Spleen (tissue), 7 donors: ENCODE measurements at regions not wholly inside any gene's neighbourhood (a gene's known extent, or its start where the extent isn't known, plus 50 kb on each side); places are given as distances from the start of the nearest gene placed in this dataset.

Experiments
- POLR2AphosphoS5 ChIP-seq, 3 donors: sonication (generic); formaldehyde crosslinking; IDR thresholded peaks; one replicate each; pipeline ENCODE4 v1.5.1; 2017; ENCODE audit warnings: antibody characterized with exemption in 3 of 3
- TF ChIP-seq, protein P1 (sequence below), 11 experiments: fragments of 200-600 bp in 7 of 11; fragments of 450-650 bp in 4 of 11; sonication (generic) in 4 of 11; IDR thresholded peaks in 8 of 11; conservative IDR thresholded peaks in 3 of 11; 1 replicate in 7 of 11; 2 replicates in 4 of 11; pipeline versions ENCODE4 v1.4.0 to v1.8.0; 2016 to 2021; ENCODE audit warnings: antibody characterized with exemption in 11 of 11, inconsistent platforms in 4 of 11, mild to moderate bottlenecking in 1 of 11
- donor health status: DM: no; HTN: no; CAD: no; lungs with moderate emphysema.
- donor health status: DM: no; HTN: no; CAD: no.
- donor health status: DM: no; HTN: no; CAD: no.

DNA sequence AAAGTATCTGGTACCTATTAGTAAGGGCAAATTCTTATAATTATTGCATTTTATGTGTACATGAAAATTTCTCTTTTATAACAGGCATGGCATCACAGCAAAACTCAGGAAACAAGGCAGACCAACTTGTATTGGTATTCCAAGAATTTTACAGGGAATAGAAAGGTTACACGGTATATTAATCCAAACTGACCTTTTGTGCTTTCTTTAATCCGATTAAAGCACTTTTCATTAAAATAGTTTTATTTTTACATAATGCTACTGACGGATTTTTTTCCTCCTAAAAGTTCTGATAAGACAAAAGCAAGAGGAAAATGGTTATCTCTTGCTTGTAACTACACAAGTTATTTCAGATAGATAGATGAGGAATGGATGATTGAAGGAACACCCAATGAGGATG is 137.0 kb upstream of the SLCO3A1 start:
- TF ChIP-seq, protein P1, sequence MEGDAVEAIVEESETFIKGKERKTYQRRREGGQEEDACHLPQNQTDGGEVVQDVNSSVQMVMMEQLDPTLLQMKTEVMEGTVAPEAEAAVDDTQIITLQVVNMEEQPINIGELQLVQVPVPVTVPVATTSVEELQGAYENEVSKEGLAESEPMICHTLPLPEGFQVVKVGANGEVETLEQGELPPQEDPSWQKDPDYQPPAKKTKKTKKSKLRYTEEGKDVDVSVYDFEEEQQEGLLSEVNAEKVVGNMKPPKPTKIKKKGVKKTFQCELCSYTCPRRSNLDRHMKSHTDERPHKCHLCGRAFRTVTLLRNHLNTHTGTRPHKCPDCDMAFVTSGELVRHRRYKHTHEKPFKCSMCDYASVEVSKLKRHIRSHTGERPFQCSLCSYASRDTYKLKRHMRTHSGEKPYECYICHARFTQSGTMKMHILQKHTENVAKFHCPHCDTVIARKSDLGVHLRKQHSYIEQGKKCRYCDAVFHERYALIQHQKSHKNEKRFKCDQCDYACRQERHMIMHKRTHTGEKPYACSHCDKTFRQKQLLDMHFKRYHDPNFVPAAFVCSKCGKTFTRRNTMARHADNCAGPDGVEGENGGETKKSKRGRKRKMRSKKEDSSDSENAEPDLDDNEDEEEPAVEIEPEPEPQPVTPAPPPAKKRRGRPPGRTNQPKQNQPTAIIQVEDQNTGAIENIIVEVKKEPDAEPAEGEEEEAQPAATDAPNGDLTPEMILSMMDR (IDR thresholded peaks at IDR 0.05 in 8 of 11, conservative IDR thresholded peaks at IDR 0.05 in 3 of 11) = no peak
- TF ChIP-seq POLR2AphosphoS5 (IDR thresholded peaks at IDR 0.05) = no peak
